Peyer's patch (tissue), 4 donors: ENCODE measurements at regions not wholly inside any gene's neighbourhood (a gene's known extent, or its start where the extent isn't known, plus 50 kb on each side); places are given as distances from the start of the nearest gene placed in this dataset.

Experiments used
- POLR2A ChIP-seq, 2 donors: fragments of 450-650 bp; IDR thresholded peaks; one replicate each; pipeline ENCODE4 v1.5.1; 2017; ENCODE audit warnings: antibody characterized with exemption in 2 of 2, mild to moderate bottlenecking in 2 of 2, moderate library complexity in 2 of 2
- TF ChIP-seq, protein P1 (sequence below), 6 experiments: fragments of 450-650 bp in 4 of 6; fragments of 200-600 bp in 2 of 6; sonication (generic) in 1 of 6; IDR thresholded peaks; one replicate each; pipeline ENCODE4 v1.5.1; 2017 to 2019; ENCODE audit warnings: antibody characterized with exemption in 6 of 6, mild to moderate bottlenecking in 3 of 6, moderate library complexity in 1 of 6

DNA sequence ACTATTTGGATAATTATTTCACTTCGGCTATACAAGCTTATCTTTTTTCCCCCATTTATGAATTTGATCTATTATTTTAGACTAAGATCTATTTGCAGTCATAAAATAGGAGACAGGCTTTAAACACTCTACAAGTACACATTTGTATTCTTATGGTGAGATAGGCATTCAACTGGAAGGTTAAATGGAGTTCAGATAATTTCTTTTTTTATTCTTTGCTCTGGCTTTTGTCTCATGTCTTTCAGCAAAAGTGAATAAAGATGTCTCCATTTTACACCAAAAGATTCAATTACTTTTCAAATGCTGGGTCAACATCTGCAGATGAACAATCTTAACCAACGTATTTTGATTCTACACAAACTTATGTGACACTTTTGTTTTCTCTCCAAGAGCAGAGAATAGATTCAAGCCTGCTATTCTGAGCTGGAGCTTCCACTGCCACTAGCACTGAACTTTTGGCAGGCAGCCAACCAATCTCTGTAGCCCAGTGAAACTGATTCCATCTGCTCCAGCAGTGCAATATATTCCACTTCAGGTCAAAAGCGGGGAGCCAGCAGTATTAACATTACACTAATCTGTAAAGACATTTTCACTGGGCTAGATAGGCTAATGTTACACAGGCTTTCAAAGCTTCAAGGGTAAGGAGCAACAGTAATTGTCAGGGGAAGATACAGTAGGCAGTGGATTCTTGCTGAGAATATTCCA lies 452.0 kb upstream of the ZNF608 start:
- TF ChIP-seq, protein P1, sequence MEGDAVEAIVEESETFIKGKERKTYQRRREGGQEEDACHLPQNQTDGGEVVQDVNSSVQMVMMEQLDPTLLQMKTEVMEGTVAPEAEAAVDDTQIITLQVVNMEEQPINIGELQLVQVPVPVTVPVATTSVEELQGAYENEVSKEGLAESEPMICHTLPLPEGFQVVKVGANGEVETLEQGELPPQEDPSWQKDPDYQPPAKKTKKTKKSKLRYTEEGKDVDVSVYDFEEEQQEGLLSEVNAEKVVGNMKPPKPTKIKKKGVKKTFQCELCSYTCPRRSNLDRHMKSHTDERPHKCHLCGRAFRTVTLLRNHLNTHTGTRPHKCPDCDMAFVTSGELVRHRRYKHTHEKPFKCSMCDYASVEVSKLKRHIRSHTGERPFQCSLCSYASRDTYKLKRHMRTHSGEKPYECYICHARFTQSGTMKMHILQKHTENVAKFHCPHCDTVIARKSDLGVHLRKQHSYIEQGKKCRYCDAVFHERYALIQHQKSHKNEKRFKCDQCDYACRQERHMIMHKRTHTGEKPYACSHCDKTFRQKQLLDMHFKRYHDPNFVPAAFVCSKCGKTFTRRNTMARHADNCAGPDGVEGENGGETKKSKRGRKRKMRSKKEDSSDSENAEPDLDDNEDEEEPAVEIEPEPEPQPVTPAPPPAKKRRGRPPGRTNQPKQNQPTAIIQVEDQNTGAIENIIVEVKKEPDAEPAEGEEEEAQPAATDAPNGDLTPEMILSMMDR (IDR thresholded peaks at IDR 0.05), result no peak
- no peak for TF ChIP-seq POLR2A (IDR thresholded peaks at IDR 0.05)
